ENCODE measurements at regions not wholly inside any gene's neighbourhood (a gene's known extent, or its start where the extent isn't known, plus 50 kb on each side); places are given as distances from the start of the nearest gene placed in this dataset.

GRCh38 chr6:67475700-67476099 lies 1159.4 kb upstream of the ADGRB3 start:
- TF ChIP-seq POLR2AphosphoS5 (IDR thresholded peaks at IDR 0.05; ENCODE audit: low read depth, low read length), result no peak
- no peak for TF ChIP-seq REST (IDR thresholded peaks at IDR 0.05; ENCODE audit: insufficient read depth in 1 of 2, low read depth in 2 of 2, low read length in 2 of 2)
- TF ChIP-seq TAF1 (IDR thresholded peaks at IDR 0.05; ENCODE audit: borderline replicate concordance, insufficient read depth, low read length), result no peak
- no peak for TF ChIP-seq SIN3A (IDR thresholded peaks at IDR 0.05; ENCODE audit: borderline replicate concordance, insufficient read depth, low read length)
- TF ChIP-seq FOXP2 (optimal IDR thresholded peaks at IDR 0.05; ENCODE audit: borderline replicate concordance, extremely low read depth, extremely low read length, insufficient read depth), result no peak
